ENCODE measurements at regions not wholly inside any gene's neighbourhood (a gene's known extent, or its start where the extent isn't known, plus 50 kb on each side); places are given as distances from the start of the nearest gene placed in this dataset.

- ATAC-seq (replicated peaks; ENCODE audit: extremely low read depth, poor library complexity, severe bottlenecking) (no peak), DNase-seq (ENCODE audit: low spot score in 2 of 2) (no peak)
- Mint-ChIP-seq H3K4me1 (no peaks in the 10 kb centered on the region), H3K4me3 (no peak overlapping the region), H3K27ac (ENCODE audit: low read depth) (no peak overlapping the region), H3K9me3 (peaks cover 7% of the 10 kb centered on the region), H3K27me3 (no peaks in the 10 kb centered on the region), H3K36me3 (ENCODE audit: insufficient read depth) (no peaks in the 10 kb centered on the region)
Observed at GRCh38 chr7:67842571-67842970, 845.9 kb downstream of the TYW1 start.

DNA sequence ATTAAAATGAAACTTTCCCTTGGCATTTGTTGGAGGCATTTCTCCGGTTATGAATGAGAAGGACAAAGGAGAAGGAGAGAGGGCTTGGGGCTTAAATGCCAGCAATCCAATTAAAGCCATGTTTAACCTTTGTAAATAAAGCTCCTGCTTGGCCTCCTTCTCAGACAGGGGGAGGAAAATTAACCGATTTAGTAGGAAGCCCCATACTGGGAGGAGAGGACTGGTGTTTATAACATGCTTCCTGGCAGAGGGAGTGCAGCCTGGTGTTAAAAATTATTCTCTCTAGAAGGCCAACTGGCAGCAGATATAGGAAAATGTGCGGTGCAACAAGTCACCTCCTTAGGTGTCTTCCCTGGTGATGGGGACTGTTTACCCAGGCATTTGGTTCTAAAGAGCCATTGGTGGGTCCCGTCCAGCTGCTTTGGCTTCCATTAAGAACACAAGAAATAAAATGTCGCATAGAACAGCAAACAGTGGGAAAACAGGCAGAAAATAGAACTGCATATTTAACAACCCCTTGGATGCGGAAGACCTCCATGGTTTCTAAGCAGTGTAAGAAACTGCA, 846.5 kb downstream of the TYW1 start:
- Mint-ChIP-seq H3K4me1 (no peaks in the 10 kb centered on the region), H3K27me3 (no peaks in the 10 kb centered on the region), H3K27ac (ENCODE audit: low read depth) (no peak overlapping the region), H3K4me3 (no peak overlapping the region), H3K9me3 (peaks cover 9% of the 10 kb centered on the region), H3K36me3 (ENCODE audit: insufficient read depth) (no peaks in the 10 kb centered on the region)
- ATAC-seq (replicated peaks; ENCODE audit: extremely low read depth, poor library complexity, severe bottlenecking) (no peak), DNase-seq (ENCODE audit: low spot score in 2 of 2) (no peak)

GRCh38 chr7:67843615-67844014, 847.0 kb downstream of the TYW1 start:
- ATAC-seq (replicated peaks; ENCODE audit: extremely low read depth, poor library complexity, severe bottlenecking) (no peak), DNase-seq (ENCODE audit: low spot score in 2 of 2) (no peak)
- Mint-ChIP-seq H3K9me3 (peaks cover 9% of the 10 kb centered on the region), H3K36me3 (ENCODE audit: insufficient read depth) (no peaks in the 10 kb centered on the region), H3K4me3 (no peak overlapping the region), H3K27ac (ENCODE audit: low read depth) (no peak overlapping the region), H3K4me1 (no peaks in the 10 kb centered on the region), H3K27me3 (no peaks in the 10 kb centered on the region)

- Mint-ChIP-seq H3K4me1 (no peaks in the 10 kb centered on the region), H3K36me3 (ENCODE audit: insufficient read depth) (no peaks in the 10 kb centered on the region), H3K27me3 (no peaks in the 10 kb centered on the region), H3K9me3 (peaks cover 18% of the 10 kb centered on the region), H3K27ac (ENCODE audit: low read depth) (no peak overlapping the region), H3K4me3 (no peak overlapping the region)
- ATAC-seq (replicated peaks; ENCODE audit: extremely low read depth, poor library complexity, severe bottlenecking) (no peak), DNase-seq (ENCODE audit: low spot score in 2 of 2) (no peak)
Observed at GRCh38 chr7:67847092-67847787, 850.6 kb downstream of the TYW1 start.

DNA sequence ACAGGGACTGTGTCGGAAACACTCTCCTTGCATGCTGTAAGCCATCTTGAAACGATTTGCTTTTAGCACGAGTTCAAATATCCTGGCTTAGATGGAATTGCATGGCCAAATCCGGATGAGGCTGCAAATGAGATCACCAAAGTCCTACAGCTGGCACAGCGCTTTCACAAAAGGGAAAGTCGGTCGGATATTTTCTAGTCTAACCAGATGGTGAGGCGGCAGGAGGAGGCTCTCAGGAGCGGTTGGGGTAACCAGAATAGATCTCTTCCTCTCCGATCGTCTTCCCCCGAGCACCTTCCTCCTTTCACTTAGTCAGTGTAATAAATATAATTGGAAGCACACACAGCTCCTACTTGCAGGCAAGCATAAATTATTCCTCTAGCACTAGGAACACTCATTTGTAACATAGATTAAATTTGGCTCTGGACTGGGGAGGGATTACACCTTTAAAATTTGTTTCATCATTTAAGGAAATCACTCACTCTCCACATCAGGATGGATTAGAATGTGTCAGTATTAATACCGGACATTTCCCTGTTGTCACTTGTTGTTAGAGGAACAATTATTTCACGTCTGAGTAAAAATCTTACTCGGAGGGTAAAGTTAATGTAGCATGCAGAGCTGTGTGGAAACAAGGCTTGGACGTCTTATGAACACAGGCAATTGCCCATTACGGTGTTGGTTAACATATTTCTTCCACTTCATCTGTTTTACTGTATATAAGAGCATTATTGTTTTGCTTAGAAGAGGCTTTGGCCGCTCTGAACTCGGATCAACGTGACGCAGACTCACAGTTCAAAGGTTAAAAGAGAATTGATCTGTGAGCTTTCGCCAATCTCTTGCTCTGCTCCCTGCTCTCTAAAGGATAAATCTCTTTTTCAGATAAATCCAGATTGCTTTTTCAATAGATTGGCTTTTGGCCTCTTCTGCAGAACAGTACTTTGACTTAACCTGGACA, 857.9 kb downstream of the TYW1 start:
- no peaks in the 10 kb centered on the region for H3K4me1 Mint-ChIP-seq
- no peaks in the 10 kb centered on the region for H3K36me3 Mint-ChIP-seq (ENCODE audit: insufficient read depth)
- H3K27ac Mint-ChIP-seq (ENCODE audit: low read depth), result no peak overlapping the region
- DNase-seq (ENCODE audit: low spot score in 2 of 2) (no peak), ATAC-seq (replicated peaks; ENCODE audit: extremely low read depth, poor library complexity, severe bottlenecking) (no peak)
- peaks cover 42% of the 10 kb centered on the region for H3K9me3 Mint-ChIP-seq
- H3K4me3 Mint-ChIP-seq, result no peak overlapping the region
- no peaks in the 10 kb centered on the region for H3K27me3 Mint-ChIP-seq

DNA sequence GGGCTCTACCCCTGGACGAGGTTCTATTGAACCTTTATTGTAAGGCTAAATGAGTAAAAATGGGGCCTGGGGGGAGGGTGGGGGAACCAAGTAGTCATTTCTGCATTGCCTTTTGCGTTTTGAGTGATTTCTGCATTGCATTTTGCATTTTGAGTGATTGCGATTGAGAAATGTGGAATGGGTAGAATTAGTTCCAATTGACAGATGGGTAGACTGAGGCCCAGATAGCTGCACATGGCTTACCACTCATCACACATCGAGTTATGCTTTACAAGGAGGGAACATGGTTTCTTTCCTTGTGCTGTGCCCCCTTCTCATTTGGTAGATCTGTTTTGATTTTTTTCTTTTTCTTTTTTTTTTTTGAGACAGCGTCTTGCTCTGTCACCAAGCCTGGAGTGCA, 858.7 kb downstream of the TYW1 start:
- Mint-ChIP-seq H3K27me3 (no peaks in the 10 kb centered on the region), H3K27ac (ENCODE audit: low read depth) (no peak overlapping the region)

GRCh38 chr7:67856046-67856445, 859.4 kb downstream of the TYW1 start:
- H3K27ac Mint-ChIP-seq (ENCODE audit: low read depth), result no peak overlapping the region
- H3K4me1 Mint-ChIP-seq, result no peaks in the 10 kb centered on the region
- no peaks in the 10 kb centered on the region for H3K27me3 Mint-ChIP-seq
- H3K9me3 Mint-ChIP-seq, result peaks cover 46% of the 10 kb centered on the region
- no peaks in the 10 kb centered on the region for H3K36me3 Mint-ChIP-seq (ENCODE audit: insufficient read depth)
- no peak overlapping the region for H3K4me3 Mint-ChIP-seq
- no peak for ATAC-seq (replicated peaks; ENCODE audit: extremely low read depth, poor library complexity, severe bottlenecking)
- DNase-seq (ENCODE audit: low spot score in 2 of 2), result no peak

More for the DNA sequence above, 858.7 kb downstream of the TYW1 start:
- ATAC-seq (replicated peaks; ENCODE audit: extremely low read depth, poor library complexity, severe bottlenecking) (no peak), DNase-seq (ENCODE audit: low spot score in 2 of 2) (no peak)
- no peaks in the 10 kb centered on the region for H3K4me1 Mint-ChIP-seq
- no peaks in the 10 kb centered on the region for H3K36me3 Mint-ChIP-seq (ENCODE audit: insufficient read depth)
- H3K4me3 Mint-ChIP-seq, result no peak overlapping the region
- H3K9me3 Mint-ChIP-seq, result peaks cover 44% of the 10 kb centered on the region

- no peak overlapping the region for H3K27ac Mint-ChIP-seq (ENCODE audit: low read depth)
- peaks cover 39% of the 10 kb centered on the region for H3K9me3 Mint-ChIP-seq
- H3K4me1 Mint-ChIP-seq, result no peaks in the 10 kb centered on the region
- ATAC-seq (replicated peaks; ENCODE audit: extremely low read depth, poor library complexity, severe bottlenecking) (no peak), DNase-seq (ENCODE audit: low spot score in 2 of 2) (no peak)
- no peaks in the 10 kb centered on the region for H3K27me3 Mint-ChIP-seq
- no peaks in the 10 kb centered on the region for H3K36me3 Mint-ChIP-seq (ENCODE audit: insufficient read depth)
- no peak overlapping the region for H3K4me3 Mint-ChIP-seq
Observed at GRCh38 chr7:67857698-67858097, 861.1 kb downstream of the TYW1 start.

- peaks cover 31% of the 10 kb centered on the region for H3K9me3 Mint-ChIP-seq
- H3K27me3 Mint-ChIP-seq, result no peaks in the 10 kb centered on the region
- no peaks in the 10 kb centered on the region for H3K4me1 Mint-ChIP-seq
- DNase-seq (ENCODE audit: low spot score in 2 of 2) (no peak), ATAC-seq (replicated peaks; ENCODE audit: extremely low read depth, poor library complexity, severe bottlenecking) (no peak)
- H3K27ac Mint-ChIP-seq (ENCODE audit: low read depth), result no peak overlapping the region
- no peaks in the 10 kb centered on the region for H3K36me3 Mint-ChIP-seq (ENCODE audit: insufficient read depth)
- H3K4me3 Mint-ChIP-seq, result no peak overlapping the region
Observed at GRCh38 chr7:67858931-67859330, 862.3 kb downstream of the TYW1 start.

GRCh38 chr7:67863911-67864310, 867.3 kb downstream of the TYW1 start:
- Mint-ChIP-seq H3K4me1 (no peaks in the 10 kb centered on the region), H3K27ac (ENCODE audit: low read depth) (no peak overlapping the region), H3K9me3 (peaks cover 15% of the 10 kb centered on the region), H3K27me3 (no peaks in the 10 kb centered on the region), H3K4me3 (no peak overlapping the region), H3K36me3 (ENCODE audit: insufficient read depth) (no peaks in the 10 kb centered on the region)
- ATAC-seq (replicated peaks; ENCODE audit: extremely low read depth, poor library complexity, severe bottlenecking) (no peak), DNase-seq (ENCODE audit: low spot score in 2 of 2) (no peak)

- no peak for ATAC-seq (replicated peaks; ENCODE audit: extremely low read depth, poor library complexity, severe bottlenecking)
- peaks cover 14% of the 10 kb centered on the region for H3K9me3 Mint-ChIP-seq
- no peak for DNase-seq (ENCODE audit: low spot score in 2 of 2)
- no peaks in the 10 kb centered on the region for H3K36me3 Mint-ChIP-seq (ENCODE audit: insufficient read depth)
- no peaks in the 10 kb centered on the region for H3K4me1 Mint-ChIP-seq
- H3K27ac Mint-ChIP-seq (ENCODE audit: low read depth), result no peak overlapping the region
- H3K4me3 Mint-ChIP-seq, result no peak overlapping the region
- no peaks in the 10 kb centered on the region for H3K27me3 Mint-ChIP-seq
Observed at GRCh38 chr7:67866054-67866453, 869.4 kb downstream of the TYW1 start.

GRCh38 chr7:67866812-67867211, 870.2 kb downstream of the TYW1 start:
- ATAC-seq (replicated peaks; ENCODE audit: extremely low read depth, poor library complexity, severe bottlenecking), result no peak
- H3K9me3 Mint-ChIP-seq, result peaks cover 12% of the 10 kb centered on the region
- no peak for DNase-seq (ENCODE audit: low spot score in 2 of 2)

GRCh38 chr7:67870396-67870795, 873.8 kb downstream of the TYW1 start:
- H3K9me3 Mint-ChIP-seq, result peaks cover 20% of the 10 kb centered on the region
- no peak for ATAC-seq (replicated peaks; ENCODE audit: extremely low read depth, poor library complexity, severe bottlenecking)
- no peaks in the 10 kb centered on the region for H3K27me3 Mint-ChIP-seq
- no peaks in the 10 kb centered on the region for H3K4me1 Mint-ChIP-seq
- H3K4me3 Mint-ChIP-seq, result no peak overlapping the region
- H3K36me3 Mint-ChIP-seq (ENCODE audit: insufficient read depth), result no peaks in the 10 kb centered on the region
- DNase-seq (ENCODE audit: low spot score in 2 of 2), result no peak
- no peak overlapping the region for H3K27ac Mint-ChIP-seq (ENCODE audit: low read depth)

More at GRCh38 chr7:67866812-67867211, 870.2 kb downstream of the TYW1 start:
- Mint-ChIP-seq H3K27me3 (no peaks in the 10 kb centered on the region), H3K36me3 (ENCODE audit: insufficient read depth) (no peaks in the 10 kb centered on the region), H3K4me3 (no peak overlapping the region), H3K4me1 (no peaks in the 10 kb centered on the region), H3K27ac (ENCODE audit: low read depth) (no peak overlapping the region)

All from central memory CD8-positive, alpha-beta T cell (primary cell).